Prostate gland (tissue), 2 donors: ENCODE measurements at regions not wholly inside any gene's neighbourhood (a gene's known extent, or its start where the extent isn't known, plus 50 kb on each side); places are given as distances from the start of the nearest gene placed in this dataset.

Source experiments
- DNase-seq: peaks from one replicate; pipeline ENCODE4 v3.0.0-alpha.2; 2019; ENCODE audit warnings: low spot score
- H3K27ac ChIP-seq, 2 donors: fragments of 200-600 bp; sonication (generic); 2 replicates each; pipeline ENCODE4 v1.5.1; 2017 to 2019
- H3K27me3 ChIP-seq: fragments of 200-600 bp; sonication (generic); replicated peaks from 2 replicates; pipeline ENCODE4 v1.5.1; 2019; ENCODE audit not compliant: insufficient read depth
- H3K36me3 ChIP-seq, 2 donors: fragments of 200-600 bp; sonication (generic); 1 replicate in 1 of 2; 2 replicates in 1 of 2; pipeline versions ENCODE4 v1.5.1 to v1.8.1; 2017 to 2019
- H3K4me1 ChIP-seq: fragments of 200-600 bp; sonication (generic); replicated peaks from 2 replicates; pipeline ENCODE4 v1.5.1; 2019
- H3K4me3 ChIP-seq, 2 donors: fragments of 200-600 bp; sonication (generic); 2 replicates each; pipeline ENCODE4 v1.5.1; 2017 to 2019
- H3K9me3 ChIP-seq: fragments of 200-600 bp; sonication (generic); 2 replicates; pipeline ENCODE4 v1.5.1; 2017
- CTCF ChIP-seq, 4 experiments: fragments of 200-600 bp in 2 of 4; fragments of 450-650 bp in 2 of 4; sonication (generic) in 2 of 4; IDR thresholded peaks; 1 replicate in 3 of 4; 2 replicates in 1 of 4; pipeline ENCODE4 v1.5.1; 2016 to 2019; ENCODE audit warnings: antibody characterized with exemption in 4 of 4, mild to moderate bottlenecking in 2 of 4, moderate library complexity in 2 of 4
- POLR2A ChIP-seq: fragments of 450-650 bp; IDR thresholded peaks from one replicate; pipeline ENCODE4 v1.6.1; 2016; ENCODE audit warnings: antibody characterized with exemption, mild to moderate bottlenecking
- POLR2AphosphoS5 ChIP-seq: sonication (generic); formaldehyde crosslinking; IDR thresholded peaks from one replicate; pipeline ENCODE4 v1.6.1; 2017; ENCODE audit warnings: antibody characterized with exemption
- WGBS: methylation state at CpG from one replicate; pipeline ENCODE4 v1.1.5; 2018; 5-methylcytosine and 5-hydroxymethylcytosine counted together
- intact Hi-C: fragments of 100-400 bp; cut with DNase I; formaldehyde crosslinking; loops from one replicate; pipeline ENCODE4 v1.14.2; 2022

GRCh38 chr1:37288900-37289299 is 185.5 kb upstream of the ZC3H12A start:
- Histone ChIP-seq H3K36me3 (no peaks in the 10 kb centered on the region), H3K9me3 (no peaks in the 10 kb centered on the region), H3K27ac (no peak overlapping the region), H3K27me3 (no peaks in the 10 kb centered on the region), H3K4me3 (no peak overlapping the region), H3K4me1 (no peaks in the 10 kb centered on the region)
- TF ChIP-seq POLR2AphosphoS5: no peak
- TF ChIP-seq CTCF (IDR thresholded peaks at IDR 0.05): no peak
- TF ChIP-seq POLR2A: no peak
- WGBS: 93% methylated on average over 3 of the region's 3 CpGs
- intact Hi-C loops: no loop called here
- no peak for DNase-seq

GRCh38 chr1:37290718-37291117 is 183.7 kb upstream of the ZC3H12A start:
- TF ChIP-seq POLR2A (no peak), CTCF (IDR thresholded peaks at IDR 0.05) (no peak), POLR2AphosphoS5 (no peak)
- no peak for DNase-seq
- no peaks in the 10 kb centered on the region for H3K4me1 ChIP-seq
- H3K36me3 ChIP-seq: no peaks in the 10 kb centered on the region
- H3K4me3 ChIP-seq: no peak overlapping the region
- intact Hi-C loops: no loop called here
- 38% methylated on average over 4 of the region's 4 CpGs for WGBS
- no peak overlapping the region for H3K27ac ChIP-seq
- no peaks in the 10 kb centered on the region for H3K27me3 ChIP-seq
- H3K9me3 ChIP-seq: no peaks in the 10 kb centered on the region

- Histone ChIP-seq H3K9me3 (no peaks in the 10 kb centered on the region), H3K36me3 (no peaks in the 10 kb centered on the region), H3K27me3 (no peaks in the 10 kb centered on the region), H3K4me3 (no peak overlapping the region), H3K4me1 (no peaks in the 10 kb centered on the region), H3K27ac (no peak overlapping the region)
- WGBS: 59% methylated on average over 9 of the region's 9 CpGs
- intact Hi-C loops: no loop called here
- TF ChIP-seq CTCF (IDR thresholded peaks at IDR 0.05) (no peak), POLR2AphosphoS5 (no peak), POLR2A (no peak)
- DNase-seq: no peak
These were observed 181.6 kb upstream of the ZC3H12A start for GRCh38 chr1:37292789-37293188.

GRCh38 chr1:37294096-37294495 is 180.3 kb upstream of the ZC3H12A start:
- Histone ChIP-seq H3K4me1 (no peaks in the 10 kb centered on the region), H3K27me3 (no peaks in the 10 kb centered on the region), H3K9me3 (no peaks in the 10 kb centered on the region), H3K36me3 (no peaks in the 10 kb centered on the region), H3K27ac (no peak overlapping the region), H3K4me3 (no peak overlapping the region)
- 71% methylated on average over 4 of the region's 4 CpGs for WGBS
- no peak for TF ChIP-seq POLR2AphosphoS5
- TF ChIP-seq POLR2A: no peak
- TF ChIP-seq CTCF (IDR thresholded peaks at IDR 0.05): no peak
- no peak for DNase-seq
- intact Hi-C loops: no loop called here

GRCh38 chr1:37294529-37294928 is 179.9 kb upstream of the ZC3H12A start:
- Histone ChIP-seq H3K27me3 (no peaks in the 10 kb centered on the region), H3K9me3 (no peaks in the 10 kb centered on the region), H3K4me3 (no peak overlapping the region), H3K27ac (no peak overlapping the region), H3K36me3 (no peaks in the 10 kb centered on the region), H3K4me1 (no peaks in the 10 kb centered on the region)
- 69% methylated on average over 6 of the region's 6 CpGs for WGBS
- DNase-seq: no peak
- no peak for TF ChIP-seq POLR2AphosphoS5
- no peak for TF ChIP-seq CTCF (IDR thresholded peaks at IDR 0.05)
- no peak for TF ChIP-seq POLR2A
- intact Hi-C loops: no loop called here
